CD4-positive, alpha-beta T cell treated with Interleukin-17A for 1 hour (primary cell): ENCODE measurements at regions not wholly inside any gene's neighbourhood (a gene's known extent, or its start where the extent isn't known, plus 50 kb on each side); places are given as distances from the start of the nearest gene placed in this dataset.
"Not testable (repeated sequence)": the region's sequence is repeated elsewhere in the genome, so short reads cannot be mapped to it uniquely, and the experiment has no call there.

Experiments
- DNase-seq: peaks from one replicate; pipeline ENCODE4 v3.0.0-alpha.2; 2020

DNA sequence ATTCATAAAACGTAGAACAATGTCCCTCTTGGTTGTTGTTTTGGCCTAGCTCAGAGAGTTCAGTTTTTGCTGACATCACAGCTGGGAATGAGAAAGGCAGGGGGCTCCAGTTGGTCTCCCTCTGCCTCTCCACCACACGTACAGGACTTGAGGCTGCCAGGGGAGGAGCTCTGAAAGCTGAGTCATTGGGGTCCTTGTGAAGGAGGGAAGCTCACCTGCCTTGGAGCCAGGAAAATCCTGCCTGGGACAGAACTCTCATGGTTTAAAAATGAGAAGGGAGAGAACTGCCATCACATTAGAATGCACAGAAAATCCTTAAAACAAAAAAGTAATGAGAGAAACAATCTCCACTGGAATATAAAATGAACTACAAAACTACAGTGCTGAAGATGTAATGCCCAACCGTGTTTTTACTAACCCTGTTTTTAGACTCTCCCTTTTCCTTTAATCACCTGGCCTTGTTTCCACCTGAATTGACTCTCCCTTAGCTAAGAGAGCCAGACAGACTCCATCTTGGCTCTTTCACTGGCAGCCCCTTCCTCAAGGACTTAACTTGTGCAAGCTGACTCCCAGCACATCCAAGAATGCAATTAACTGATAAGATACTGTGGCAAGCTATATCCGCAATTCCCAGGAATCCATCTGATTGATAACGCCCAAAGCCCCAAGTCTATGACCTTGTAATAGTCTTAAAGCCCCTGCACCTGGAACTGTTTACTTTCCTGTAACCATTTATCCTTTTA, 58.6 kb upstream of the TARP start:
- DNase-seq = not testable (repeated sequence)

DNA sequence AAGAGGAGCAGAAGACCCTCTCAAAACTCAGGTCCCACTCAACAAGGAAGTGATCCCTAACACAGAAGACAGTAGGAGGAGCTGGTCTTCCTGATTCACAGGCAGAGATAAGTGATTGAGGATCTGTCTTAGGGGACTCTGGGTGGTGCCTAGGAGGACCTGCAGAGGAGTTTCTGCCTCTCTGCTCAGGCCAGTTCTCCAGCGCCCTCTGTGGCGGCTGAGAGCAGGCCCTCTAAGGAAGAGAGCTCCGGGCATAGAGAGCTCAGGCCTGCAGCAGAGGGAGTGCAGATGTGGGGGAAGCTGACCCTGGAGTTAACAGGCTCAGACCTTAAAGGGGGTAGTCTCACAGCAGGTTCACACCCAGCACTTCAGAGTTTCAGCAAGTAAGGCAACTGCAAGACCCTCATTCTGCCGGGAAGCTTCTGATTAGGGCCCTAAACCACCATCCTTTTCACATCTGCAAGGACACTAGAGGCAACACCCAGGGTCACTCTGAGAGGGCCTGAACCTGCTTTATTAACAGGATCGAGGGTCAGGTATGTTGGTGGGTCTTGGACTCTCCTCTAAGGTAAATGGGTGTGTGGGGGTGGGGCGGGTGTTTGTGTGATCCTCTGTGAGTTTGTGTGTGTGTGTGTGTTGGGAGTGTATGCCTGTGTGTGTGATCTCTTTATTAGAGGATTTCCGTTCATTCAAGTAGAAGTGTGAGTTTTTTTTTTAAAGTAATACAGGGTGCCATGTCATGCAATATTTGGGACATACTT, 57.6 kb upstream of the TARP start:
- peak; percentile 53 for DNase-seq

DNA sequence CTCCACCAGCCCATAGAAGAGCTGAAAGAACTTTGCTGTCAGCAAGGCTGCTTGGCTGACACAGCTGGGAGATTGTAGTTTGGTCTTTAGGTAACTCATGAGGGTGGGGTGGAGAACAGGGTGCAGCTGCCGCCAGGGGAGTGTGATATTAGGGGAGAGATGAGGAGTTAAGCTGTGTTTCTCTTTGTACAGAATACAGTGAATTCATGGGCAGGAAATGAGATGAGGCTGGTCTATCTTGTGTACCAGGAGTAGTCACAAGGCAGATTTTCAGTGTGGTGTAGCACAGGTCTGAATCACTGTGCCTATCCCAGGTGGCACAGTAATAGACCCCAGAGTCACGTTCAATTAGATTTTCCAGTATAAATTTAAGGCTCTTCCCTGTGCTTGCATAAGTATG, 56.6 kb upstream of the TARP start:
- DNase-seq = no peak

DNA sequence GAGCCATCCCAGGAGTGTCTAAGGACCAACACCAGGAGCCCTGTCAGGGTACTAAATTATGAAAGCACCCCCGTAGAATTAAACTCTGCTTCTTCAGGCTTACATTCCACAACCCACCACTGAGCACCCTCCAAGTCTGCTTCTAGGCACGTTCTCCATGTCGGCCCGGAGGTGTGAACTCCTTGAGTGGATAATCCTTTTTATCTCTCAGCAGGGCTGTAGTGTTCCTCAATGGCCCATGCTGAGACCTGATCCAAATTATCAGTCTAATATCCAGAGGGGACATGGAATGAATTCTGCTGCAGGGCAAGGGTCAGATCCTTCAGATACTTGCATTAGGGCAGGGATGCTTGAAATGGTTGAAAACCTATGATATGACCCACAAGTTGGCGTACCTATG, 55.9 kb upstream of the TARP start:
- DNase-seq = no peak

DNA sequence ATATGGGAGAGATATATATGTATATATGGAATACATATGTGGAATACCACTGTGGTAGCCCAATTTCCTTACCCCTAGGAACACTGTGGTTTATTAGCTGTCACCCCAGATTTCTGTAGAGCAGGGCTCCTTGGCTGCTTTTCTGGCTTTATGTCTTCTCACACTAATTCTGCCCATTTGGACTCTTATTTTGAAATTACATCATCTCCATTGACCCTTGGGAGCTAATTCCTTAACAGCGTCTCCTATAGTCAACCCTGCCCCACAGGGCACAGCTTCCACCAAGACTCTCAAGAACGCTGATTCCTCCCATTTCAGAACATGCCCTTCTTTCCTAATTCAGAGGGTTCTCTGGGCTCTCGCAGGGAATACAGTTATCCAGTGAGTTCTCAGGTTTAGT, 55.4 kb upstream of the TARP start:
- no peak for DNase-seq

DNA sequence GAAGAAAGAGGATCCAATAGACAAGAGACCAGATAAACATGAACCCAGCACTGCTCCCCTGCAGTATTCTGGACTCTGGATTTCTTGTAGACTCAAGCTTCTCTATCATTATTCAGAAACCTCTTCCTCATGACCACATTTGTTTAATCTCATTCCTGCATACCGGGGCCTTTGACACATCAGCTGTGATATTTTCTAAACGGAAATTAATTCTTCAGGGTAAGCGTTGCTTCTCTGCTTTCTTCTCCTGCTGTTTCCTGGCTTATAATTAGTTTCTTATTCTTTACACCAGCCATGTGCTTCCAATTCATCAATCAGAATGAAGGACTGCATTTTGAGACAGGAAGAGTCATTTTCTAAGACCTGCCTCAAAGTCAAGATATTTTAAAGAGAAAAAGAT, 54.2 kb upstream of the TARP start:
- no peak for DNase-seq
